Activated naive CD4-positive, alpha-beta T cell (primary cell): ENCODE measurements at regions not wholly inside any gene's neighbourhood (a gene's known extent, or its start where the extent isn't known, plus 50 kb on each side); places are given as distances from the start of the nearest gene placed in this dataset.
"Not testable (repeated sequence)": the region's sequence is repeated elsewhere in the genome, so short reads cannot be mapped to it uniquely, and the experiment has no call there.

Experiments used
- DNase-seq, 4 experiments: peaks; one replicate each; lab custom pipeline; 2025; lab: John Stamatoyannopoulos, UW

DNA sequence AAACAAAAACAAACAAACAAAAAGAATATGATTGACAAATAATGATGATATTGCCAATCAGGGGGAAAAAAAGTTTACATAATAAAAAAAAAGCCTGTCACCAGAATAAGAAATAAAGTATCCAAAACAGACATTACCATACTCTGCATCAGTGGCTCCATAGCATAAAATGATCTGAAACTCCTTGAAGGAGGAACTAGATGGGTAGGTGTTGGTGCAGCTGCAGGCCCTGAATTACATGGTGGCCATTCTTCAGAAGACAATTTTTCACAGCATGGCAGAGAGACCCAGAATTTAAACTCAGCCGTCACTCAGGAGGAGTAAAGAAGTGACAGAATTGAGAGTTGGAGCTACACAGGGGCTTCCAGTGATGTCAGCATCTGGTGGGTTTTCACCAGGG, 60.2 kb downstream of the GLUL start:
- DNase-seq, result no peak

- DNase-seq, result no peak
These were observed 61.3 kb downstream of the GLUL start for GRCh38 chr1:182330303-182330702.

DNA sequence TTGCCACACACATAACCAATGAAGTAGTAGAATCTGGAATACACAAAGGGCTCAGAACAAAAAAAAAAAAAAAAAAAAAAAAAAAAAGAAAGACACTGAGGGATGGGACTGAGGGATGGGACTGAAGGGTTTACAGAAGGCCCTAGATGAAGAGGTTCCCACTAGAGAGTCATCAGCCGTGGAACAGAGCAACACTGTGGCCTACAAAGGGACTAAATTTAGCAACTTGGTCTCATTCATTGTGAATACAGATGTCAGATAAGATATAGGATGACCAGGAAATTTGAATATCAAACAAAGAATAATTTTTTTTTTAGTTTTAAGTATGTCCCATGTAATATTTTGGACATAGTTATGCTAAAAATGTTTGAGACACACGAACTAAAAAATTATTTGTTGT, 62.1 kb downstream of the GLUL start:
- DNase-seq, result no peak

DNA sequence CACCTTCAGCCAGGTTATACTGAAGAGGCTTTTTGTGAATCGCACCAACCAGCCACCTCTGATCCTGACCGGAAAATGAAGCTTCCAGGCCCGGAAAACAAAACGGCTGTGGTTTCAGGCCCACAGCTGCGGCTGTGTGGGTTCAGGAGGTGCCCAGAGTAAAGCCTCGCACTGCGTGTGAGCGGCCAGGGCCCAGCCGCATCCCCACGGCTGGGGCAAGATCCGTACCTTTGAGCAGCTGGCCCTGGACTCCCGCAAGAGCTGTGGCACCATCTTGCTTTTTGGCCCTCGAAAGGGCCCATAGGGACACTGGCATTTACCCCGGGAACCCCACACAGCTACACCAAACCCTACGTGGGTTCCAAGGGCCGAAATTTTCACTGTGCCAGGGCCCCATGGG, 63.0 kb downstream of the GLUL start:
- DNase-seq, result no peak

- no peak for DNase-seq
These were observed 66.3 kb downstream of the GLUL start for GRCh38 chr1:182325339-182325738.

GRCh38 chr1:182321532-182321931, 70.1 kb downstream of the GLUL start:
- not testable (repeated sequence) for DNase-seq

- DNase-seq, result no peak
These were observed 73.9 kb downstream of the GLUL start for GRCh38 chr1:182317611-182318161.

DNA sequence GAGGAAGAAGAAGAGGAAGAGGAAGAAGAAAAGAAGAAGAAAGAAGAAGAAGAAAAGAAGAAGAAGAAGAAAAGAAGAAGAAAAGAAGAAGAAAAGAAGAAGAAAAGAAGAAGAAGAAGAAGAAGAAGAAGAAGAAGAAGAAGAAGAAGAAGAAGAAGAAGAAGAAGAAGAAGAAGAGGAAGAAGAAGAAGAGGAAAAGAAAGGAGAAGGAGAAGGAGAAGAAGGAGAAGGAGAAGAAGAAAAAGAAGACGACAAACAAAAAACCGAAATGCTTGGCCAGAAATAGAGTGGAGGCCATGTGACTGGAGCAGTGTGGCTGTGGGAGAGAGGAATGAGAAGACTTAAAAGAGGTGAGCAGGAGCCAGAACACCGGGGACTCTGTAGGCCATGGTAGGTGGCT, 75.1 kb downstream of the GLUL start:
- DNase-seq, result not testable (repeated sequence)

- DNase-seq, result no peak
These were observed 76.4 kb downstream of the GLUL start for GRCh38 chr1:182315167-182315556.

DNA sequence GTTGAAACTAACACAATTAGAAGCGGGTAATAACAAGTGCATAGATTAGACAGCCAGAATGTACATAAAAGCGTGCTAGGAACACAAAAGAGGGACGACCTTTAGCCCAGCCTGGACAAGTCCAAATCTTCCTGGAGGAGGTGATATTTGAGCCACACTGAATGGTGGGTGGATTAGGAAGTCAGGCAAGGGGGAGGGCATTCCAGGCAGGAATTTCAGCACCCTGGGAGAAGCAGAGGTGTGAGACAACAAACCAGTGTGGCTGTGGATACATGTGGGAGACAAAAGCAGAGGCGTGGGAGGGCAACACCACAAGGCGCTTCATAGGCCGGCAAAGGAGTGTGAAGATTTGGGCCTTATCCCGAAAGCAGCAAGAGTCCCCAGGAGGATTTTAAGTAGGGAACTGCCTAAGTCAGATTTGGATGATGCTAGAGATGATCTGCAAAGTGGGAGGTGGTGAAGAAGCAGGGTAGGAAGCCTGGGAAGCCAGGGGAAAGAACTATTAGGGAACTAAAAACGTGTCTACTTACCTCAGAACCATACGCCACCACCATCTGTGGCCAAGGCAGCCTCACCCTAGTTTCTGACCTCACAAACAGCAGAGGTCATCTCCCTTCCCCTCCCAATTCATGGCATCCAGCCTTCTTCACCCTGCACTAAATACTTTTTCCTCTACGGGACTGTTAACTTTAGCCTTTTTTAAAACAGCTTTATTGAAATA, 81.8 kb downstream of the GLUL start:
- no peak for DNase-seq

DNA sequence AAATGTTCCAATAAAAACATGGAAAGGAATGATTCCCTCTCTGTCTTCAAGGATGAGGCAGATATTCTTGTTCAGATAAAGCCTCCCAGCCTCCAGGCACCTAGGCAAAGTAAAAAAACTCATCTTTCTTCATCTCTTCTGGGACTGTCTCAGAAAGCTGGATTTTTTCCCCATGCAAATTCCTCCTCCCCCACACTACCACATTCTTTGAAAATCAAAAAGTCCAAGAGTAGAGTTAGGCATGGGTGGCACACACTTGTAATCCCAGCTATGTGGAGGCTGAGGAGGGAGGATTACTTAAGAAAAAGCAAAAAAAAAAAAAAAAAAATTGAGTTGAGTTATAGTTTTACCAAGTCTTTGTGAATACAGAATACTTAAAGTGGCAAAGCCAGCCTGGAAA, 82.8 kb downstream of the GLUL start:
- DNase-seq, result no peak

- DNase-seq, result not testable (repeated sequence)
These were observed 84.1 kb downstream of the GLUL start for GRCh38 chr1:182307486-182307885.

DNA sequence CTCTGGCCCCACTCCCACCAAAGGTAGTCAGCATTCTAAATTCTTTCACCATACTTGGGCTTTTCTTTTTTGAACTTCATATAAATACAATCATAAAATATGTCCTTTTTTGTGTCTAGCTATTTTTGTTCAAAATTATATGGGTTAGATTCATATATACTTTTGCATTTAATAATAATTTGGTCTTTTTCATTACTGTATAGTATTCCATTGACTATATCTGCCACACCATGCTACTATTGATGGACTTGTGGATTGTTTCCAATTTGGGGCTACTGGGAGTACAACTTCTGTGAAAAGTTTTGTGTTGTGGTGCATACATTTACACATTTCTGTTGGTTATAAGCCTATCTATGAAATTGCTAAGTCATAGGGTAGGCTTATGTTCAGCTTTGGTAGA, 85.7 kb downstream of the GLUL start:
- no peak for DNase-seq

- DNase-seq, result no peak
These were observed 87.0 kb downstream of the GLUL start for GRCh38 chr1:182304627-182305026.

- no peak for DNase-seq
These were observed 87.4 kb downstream of the GLUL start for GRCh38 chr1:182304218-182304617.

DNA sequence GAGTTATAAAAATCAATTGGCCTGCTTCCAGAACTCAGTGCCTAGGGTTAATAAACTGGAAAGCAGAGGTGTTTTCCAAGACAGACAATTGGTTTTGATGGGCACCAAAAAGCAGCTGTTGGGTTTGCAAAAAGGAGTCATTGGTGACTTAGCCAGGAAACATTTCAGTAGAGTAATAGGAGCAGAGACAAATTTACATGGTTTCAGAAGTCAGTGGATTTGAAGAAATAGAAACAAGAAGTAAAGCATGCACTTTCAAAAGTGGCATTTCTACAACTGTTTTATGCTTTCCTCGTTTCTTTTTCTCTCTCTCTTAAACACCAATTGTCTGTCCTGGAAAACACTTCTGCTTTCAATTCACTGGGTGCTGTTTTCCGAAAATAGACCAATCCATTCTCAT, 87.8 kb downstream of the GLUL start:
- DNase-seq, result no peak

GRCh38 chr1:182301467-182302198, 90.0 kb downstream of the GLUL start:
- DNase-seq, result no peak

DNA sequence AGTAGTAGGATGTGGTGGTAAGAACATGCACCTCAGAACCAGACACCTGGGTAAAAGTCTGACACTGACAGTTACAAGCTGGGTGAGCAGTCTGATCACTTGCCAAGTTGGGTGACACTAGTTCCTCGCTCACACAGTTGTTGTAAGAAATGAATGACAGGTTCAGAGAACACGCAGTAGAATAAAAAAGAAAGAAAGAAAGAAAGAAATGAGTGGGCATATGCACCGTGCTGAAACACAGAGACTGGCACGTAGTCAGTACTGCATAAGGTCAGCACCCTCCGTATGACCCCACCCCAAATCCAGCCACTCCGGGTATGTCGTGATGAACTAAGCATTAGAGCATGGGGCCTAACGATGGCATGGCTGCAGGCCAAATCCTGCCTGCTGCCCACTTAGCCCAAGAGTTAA, 90.6 kb downstream of the GLUL start:
- DNase-seq, result no peak

- no peak for DNase-seq
These were observed 91.6 kb downstream of the GLUL start for GRCh38 chr1:182299728-182300616.

- not testable (repeated sequence) for DNase-seq
These were observed 92.4 kb downstream of the GLUL start for GRCh38 chr1:182299054-182299727.

DNA sequence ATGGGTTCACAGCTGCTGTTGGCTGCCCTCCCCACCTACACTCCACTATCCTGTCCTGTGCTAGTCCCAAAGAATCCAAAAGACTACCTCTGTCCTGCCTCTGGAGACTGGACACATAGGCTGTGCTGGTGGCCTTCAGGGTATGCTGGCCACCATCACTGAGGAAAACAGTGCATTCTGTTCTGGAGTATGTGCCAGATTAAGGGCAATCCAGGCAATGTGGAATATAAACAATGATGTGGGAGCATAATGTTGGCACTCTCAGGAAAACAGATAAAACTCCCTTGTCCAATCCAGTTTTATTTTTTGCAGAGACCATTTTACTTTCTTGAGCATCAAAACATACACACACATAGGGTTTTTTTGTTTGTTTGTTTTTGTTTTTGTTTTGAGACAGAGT, 94.3 kb downstream of the GLUL start:
- no peak for DNase-seq

- DNase-seq, result no peak
These were observed 95.9 kb downstream of the GLUL start for GRCh38 chr1:182295697-182296096.
